Sigmoid colon (tissue), 6 donors: ENCODE measurements at regions not wholly inside any gene's neighbourhood (a gene's known extent, or its start where the extent isn't known, plus 50 kb on each side); places are given as distances from the start of the nearest gene placed in this dataset.
A peak's percentile ranks its signal among the peaks of the same experiment; 100 is the strongest.

ENCODE experiments used
- DNase-seq: peaks from one replicate; pipeline ENCODE4 v3.0.0-alpha.2; 2019
- H3K27ac ChIP-seq, 4 donors: fragments of 200-600 bp; sonication (generic); one replicate each; pipeline ENCODE4 v1.5.1; 2016 to 2019; ENCODE audit warnings: mild to moderate bottlenecking in 1 of 4
- H3K27me3 ChIP-seq, 3 donors: fragments of 200-600 bp; sonication (generic); one replicate each; pipeline ENCODE4 v1.5.1; 2019; ENCODE audit warnings: mild to moderate bottlenecking in 1 of 3
- H3K36me3 ChIP-seq, 4 donors: fragments of 200-600 bp; sonication (generic); one replicate each; pipeline ENCODE4 v1.5.1; 2016 to 2019
- H3K4me1 ChIP-seq, 4 donors: fragments of 200-600 bp; sonication (generic); one replicate each; pipeline ENCODE4 v1.5.1; 2017 to 2019
- H3K4me3 ChIP-seq, 4 donors: fragments of 200-600 bp; sonication (generic); one replicate each; pipeline ENCODE4 v1.5.1; 2017 to 2019; ENCODE audit warnings: mild to moderate bottlenecking in 2 of 4, moderate library complexity in 1 of 4
- H3K9me3 ChIP-seq, 4 donors: fragments of 200-600 bp in 3 of 4; sonication (generic) in 3 of 4; one replicate each; pipeline versions ENCODE4 v1.5.1 to v1.6.1; 2013 to 2019
- EP300 ChIP-seq, 4 donors: sonication (generic); formaldehyde crosslinking; IDR thresholded peaks; one replicate each; pipeline ENCODE4 v1.6.1; 2017; ENCODE audit warnings: antibody characterized with exemption in 4 of 4
- POLR2A ChIP-seq, 2 donors: fragments of 450-650 bp; IDR thresholded peaks; one replicate each; pipeline ENCODE4 v1.6.1; 2016; ENCODE audit warnings: antibody characterized with exemption in 2 of 2, mild to moderate bottlenecking in 2 of 2, moderate library complexity in 2 of 2
- POLR2AphosphoS5 ChIP-seq, 4 donors: sonication (generic); formaldehyde crosslinking; IDR thresholded peaks; one replicate each; pipeline ENCODE4 v1.6.1; 2017; ENCODE audit warnings: antibody characterized with exemption in 4 of 4
- WGBS, 2 donors: extraction: QIAGEN DNeasy Blood & Tissue Kit; methylation state at CpG; one replicate each; pipeline ENCODE4 v1.1.7; 2013; 5-methylcytosine and 5-hydroxymethylcytosine counted together
- intact Hi-C: fragments of 100-400 bp; cut with DNase I; formaldehyde crosslinking; loops from one replicate; pipeline ENCODE4 v1.15.1; 2023
- TF ChIP-seq, protein P1 (sequence below), 4 experiments: fragments of 450-650 bp in 3 of 4; fragments of 200-600 bp in 1 of 4; IDR thresholded peaks; one replicate each; pipeline ENCODE4 v1.5.1; 2016 to 2019; ENCODE audit warnings: antibody characterized with exemption in 4 of 4, mild to moderate bottlenecking in 3 of 4, moderate library complexity in 2 of 4
- donor health status: healthy with polysubstance abuse.
- donor health status: healthy.

DNA sequence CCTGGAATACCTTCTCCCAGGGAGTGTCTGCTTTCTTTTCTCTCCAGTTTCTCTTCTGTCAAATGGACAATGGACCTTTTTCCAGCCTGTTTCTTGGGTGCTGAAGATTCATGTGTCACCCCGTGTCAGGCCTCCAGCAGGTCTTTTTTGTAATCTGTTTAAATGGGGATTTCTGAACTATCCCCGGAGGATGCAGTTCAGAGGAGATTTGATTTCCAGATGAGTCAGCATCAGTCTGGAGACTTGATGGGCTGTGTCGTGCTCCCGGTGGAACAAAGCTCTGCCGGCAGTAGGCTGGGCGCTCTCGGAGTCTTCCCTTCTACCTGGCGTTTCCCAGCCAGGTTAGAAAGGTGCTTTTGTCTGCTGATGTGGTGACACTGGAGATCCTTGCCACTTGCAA, 440.6 kb downstream of the HS3ST3B1 start:
- Histone ChIP-seq H3K4me1 (no peaks in the 10 kb centered on the region), H3K4me3 (no peak overlapping the region), H3K27ac (no peak overlapping the region), H3K36me3 (no peaks in the 10 kb centered on the region), H3K27me3 (no peaks in the 10 kb centered on the region), H3K9me3 (no peaks in the 10 kb centered on the region)
- intact Hi-C loops = no loop called here
- WGBS, 2 donors = 86 to 89% methylated on average over 8 of the region's 8 CpGs
- no peak for DNase-seq
- TF ChIP-seq, protein P1, sequence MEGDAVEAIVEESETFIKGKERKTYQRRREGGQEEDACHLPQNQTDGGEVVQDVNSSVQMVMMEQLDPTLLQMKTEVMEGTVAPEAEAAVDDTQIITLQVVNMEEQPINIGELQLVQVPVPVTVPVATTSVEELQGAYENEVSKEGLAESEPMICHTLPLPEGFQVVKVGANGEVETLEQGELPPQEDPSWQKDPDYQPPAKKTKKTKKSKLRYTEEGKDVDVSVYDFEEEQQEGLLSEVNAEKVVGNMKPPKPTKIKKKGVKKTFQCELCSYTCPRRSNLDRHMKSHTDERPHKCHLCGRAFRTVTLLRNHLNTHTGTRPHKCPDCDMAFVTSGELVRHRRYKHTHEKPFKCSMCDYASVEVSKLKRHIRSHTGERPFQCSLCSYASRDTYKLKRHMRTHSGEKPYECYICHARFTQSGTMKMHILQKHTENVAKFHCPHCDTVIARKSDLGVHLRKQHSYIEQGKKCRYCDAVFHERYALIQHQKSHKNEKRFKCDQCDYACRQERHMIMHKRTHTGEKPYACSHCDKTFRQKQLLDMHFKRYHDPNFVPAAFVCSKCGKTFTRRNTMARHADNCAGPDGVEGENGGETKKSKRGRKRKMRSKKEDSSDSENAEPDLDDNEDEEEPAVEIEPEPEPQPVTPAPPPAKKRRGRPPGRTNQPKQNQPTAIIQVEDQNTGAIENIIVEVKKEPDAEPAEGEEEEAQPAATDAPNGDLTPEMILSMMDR (IDR thresholded peaks at IDR 0.05) = no peak
- TF ChIP-seq POLR2A (IDR thresholded peaks at IDR 0.05) = no peak
- no peak for TF ChIP-seq EP300 (IDR thresholded peaks at IDR 0.05)
- no peak for TF ChIP-seq POLR2AphosphoS5 (IDR thresholded peaks at IDR 0.05)

DNA sequence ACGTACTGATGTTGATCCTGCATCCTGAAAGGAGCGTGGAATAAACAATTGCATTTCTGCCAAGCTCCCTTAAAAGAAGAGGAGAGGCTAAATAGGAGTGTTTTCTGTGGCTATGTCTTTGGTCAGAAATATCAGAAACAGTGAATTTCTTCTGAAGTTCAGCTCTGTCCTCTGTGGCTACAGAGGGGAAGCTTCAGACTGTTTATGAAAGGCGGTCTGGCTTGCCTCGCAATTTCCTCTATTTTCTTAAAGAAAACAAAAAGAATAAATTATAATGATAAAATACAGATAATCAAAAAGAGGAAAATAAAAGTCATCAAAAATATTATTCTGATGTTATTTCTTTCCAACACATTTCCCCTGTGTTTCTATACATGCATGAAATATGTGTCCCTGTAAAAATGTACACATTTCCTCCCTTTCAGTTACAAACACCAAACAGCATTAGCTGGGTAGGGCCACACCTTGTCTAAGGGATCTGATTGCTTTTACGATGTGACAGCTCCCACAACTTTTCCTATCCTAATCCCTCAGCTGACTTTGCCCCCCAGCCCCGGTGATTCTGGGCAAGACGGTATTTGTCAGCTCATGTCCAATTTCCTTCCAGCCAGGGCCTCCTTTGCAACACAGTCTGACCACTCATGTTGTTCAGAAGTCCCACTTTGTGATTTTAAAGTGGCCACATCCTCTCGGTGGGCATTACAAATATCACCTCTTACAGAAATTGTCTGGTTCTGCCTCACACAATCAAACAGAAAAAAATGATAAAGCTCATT, 439.0 kb downstream of the HS3ST3B1 start:
- no peaks in the 10 kb centered on the region for H3K27me3 ChIP-seq
- no peaks in the 10 kb centered on the region for H3K36me3 ChIP-seq
- no peak overlapping the region for H3K27ac ChIP-seq
- H3K4me3 ChIP-seq = no peak overlapping the region
- DNase-seq = no peak
- H3K9me3 ChIP-seq = no peaks in the 10 kb centered on the region
- H3K4me1 ChIP-seq = no peaks in the 10 kb centered on the region
- no peak for TF ChIP-seq POLR2AphosphoS5 (IDR thresholded peaks at IDR 0.05)
- TF ChIP-seq, protein P1 (IDR thresholded peaks at IDR 0.05) = no peak
- TF ChIP-seq POLR2A (IDR thresholded peaks at IDR 0.05) = no peak
- no peak for TF ChIP-seq EP300 (IDR thresholded peaks at IDR 0.05)
- intact Hi-C loops = no loop called here
- 56 to 67% methylated on average over 8 of the region's 8 CpGs for WGBS, 2 donors

DNA sequence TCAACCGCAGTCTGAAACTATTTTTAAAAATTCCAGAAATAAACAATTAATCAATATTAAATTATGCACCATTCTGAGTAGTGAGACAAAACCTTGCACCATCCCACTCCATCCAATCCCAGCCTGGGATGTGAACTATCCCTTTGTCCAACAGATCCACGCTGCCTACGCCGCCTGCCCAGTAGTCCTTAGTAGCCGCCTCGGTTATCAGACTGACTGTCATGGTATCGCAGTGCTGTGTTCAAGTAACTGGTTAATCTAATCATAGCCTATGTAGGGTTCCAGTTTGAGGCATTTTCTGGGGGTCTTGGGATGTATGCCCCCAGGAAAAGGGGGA, 437.7 kb downstream of the HS3ST3B1 start:
- DNase-seq = no peak
- WGBS, 2 donors = 92% methylated on average over 7 of the region's 7 CpGs
- TF ChIP-seq POLR2AphosphoS5 (IDR thresholded peaks at IDR 0.05) (no peak), POLR2A (IDR thresholded peaks at IDR 0.05) (no peak), EP300 (IDR thresholded peaks at IDR 0.05) (no peak)
- TF ChIP-seq, protein P1 (IDR thresholded peaks at IDR 0.05) = no peak
- H3K9me3 ChIP-seq = no peaks in the 10 kb centered on the region
- H3K36me3 ChIP-seq = no peaks in the 10 kb centered on the region
- intact Hi-C loops = no loop called here
- H3K27me3 ChIP-seq = no peaks in the 10 kb centered on the region
- H3K27ac ChIP-seq = no peak overlapping the region
- no peak overlapping the region for H3K4me3 ChIP-seq
- no peaks in the 10 kb centered on the region for H3K4me1 ChIP-seq

DNA sequence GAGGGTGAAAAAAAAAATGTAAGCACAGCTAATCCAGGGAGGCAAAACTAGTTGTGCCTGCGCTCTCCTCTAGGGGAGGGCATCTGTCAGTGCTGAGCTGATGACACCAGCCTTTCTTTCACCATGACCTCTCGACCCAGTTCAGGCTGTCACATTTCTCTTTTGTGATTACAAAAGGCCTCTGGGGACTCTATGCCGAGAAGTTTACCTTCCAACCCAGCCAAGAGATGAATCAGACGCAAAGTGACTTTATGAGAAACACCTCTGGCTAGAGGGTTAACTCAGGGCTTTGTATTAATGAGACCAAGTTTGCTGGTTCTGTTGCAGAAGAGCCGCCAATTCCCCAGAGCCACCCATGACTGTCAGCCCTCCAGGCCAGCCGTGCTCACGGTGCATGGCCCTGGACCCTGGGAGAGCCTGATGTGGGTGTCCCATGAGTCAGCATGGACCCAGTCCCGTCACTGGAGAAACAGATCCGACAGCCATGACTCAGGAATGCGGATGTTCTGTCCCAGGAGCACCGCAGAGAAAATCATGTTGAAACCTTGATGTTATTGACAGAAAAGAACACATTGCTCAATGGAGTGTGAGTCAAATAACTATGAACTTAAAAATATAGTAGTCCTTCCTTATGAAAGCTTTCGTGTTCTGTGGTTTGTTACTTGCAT, 437.2 kb downstream of the HS3ST3B1 start:
- no peak overlapping the region for H3K27ac ChIP-seq
- H3K9me3 ChIP-seq = no peaks in the 10 kb centered on the region
- no peaks in the 10 kb centered on the region for H3K4me1 ChIP-seq
- intact Hi-C loops = no loop called here
- WGBS, 2 donors = 63 to 68% methylated on average over 12 of the region's 12 CpGs
- no peaks in the 10 kb centered on the region for H3K36me3 ChIP-seq
- peak; percentile 71 for DNase-seq
- TF ChIP-seq POLR2AphosphoS5 (IDR thresholded peaks at IDR 0.05) = peak in 1 of 4 donors; percentile 39
- no peak for TF ChIP-seq POLR2A (IDR thresholded peaks at IDR 0.05)
- no peaks in the 10 kb centered on the region for H3K27me3 ChIP-seq
- no peak overlapping the region for H3K4me3 ChIP-seq

DNA sequence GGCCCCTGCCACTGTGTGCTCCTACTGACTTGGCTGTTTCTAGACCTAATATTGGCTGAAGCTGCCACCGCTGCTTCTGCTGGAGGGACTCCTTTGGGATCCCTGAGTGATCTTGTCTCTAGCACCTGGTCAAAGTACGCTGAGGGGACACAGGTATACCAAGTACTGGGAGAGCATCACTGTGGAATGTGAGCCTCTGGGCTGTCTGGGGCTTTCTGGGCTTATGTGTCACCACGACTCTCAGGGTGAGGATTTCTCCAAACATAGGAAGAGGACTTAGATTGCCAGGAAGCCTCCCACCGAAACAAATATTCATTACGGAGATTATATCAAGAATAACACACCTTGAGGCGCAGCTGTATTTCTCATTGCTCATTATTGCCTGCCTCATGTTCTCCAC, 435.8 kb downstream of the HS3ST3B1 start:
- TF ChIP-seq, protein P1 (IDR thresholded peaks at IDR 0.05) = no peak
- TF ChIP-seq POLR2A (IDR thresholded peaks at IDR 0.05) (no peak), POLR2AphosphoS5 (IDR thresholded peaks at IDR 0.05) (no peak), EP300 (IDR thresholded peaks at IDR 0.05) (no peak)
- Histone ChIP-seq H3K27ac (no peak overlapping the region), H3K9me3 (no peaks in the 10 kb centered on the region), H3K27me3 (no peaks in the 10 kb centered on the region), H3K36me3 (no peaks in the 10 kb centered on the region), H3K4me1 (no peaks in the 10 kb centered on the region), H3K4me3 (no peak overlapping the region)
- DNase-seq = no peak
- intact Hi-C loops = no loop called here
- WGBS, 2 donors = 68 to 75% methylated on average over 6 of the region's 6 CpGs
